Stomach smooth muscle (tissue), 2 donors: ENCODE measurements at regions not wholly inside any gene's neighbourhood (a gene's known extent, or its start where the extent isn't known, plus 50 kb on each side); places are given as distances from the start of the nearest gene placed in this dataset.

Experiments used
- H3K27ac ChIP-seq: one replicate; pipeline ENCODE4 v1.7.0; 2013; ENCODE audit warnings: mild to moderate bottlenecking, low read length, inconsistent platforms
- H3K27me3 ChIP-seq, 2 donors: one replicate each; pipeline ENCODE4 v1.7.0; 2013; ENCODE audit warnings: low read length in 2 of 2; ENCODE audit not compliant: insufficient read depth in 2 of 2, control insufficient read depth in 1 of 2
- H3K36me3 ChIP-seq, 2 donors: one replicate each; pipeline ENCODE4 v1.7.0; 2013; ENCODE audit warnings: low read length in 2 of 2; ENCODE audit not compliant: control insufficient read depth in 2 of 2, insufficient read depth in 2 of 2
- H3K4me1 ChIP-seq: one replicate; pipeline ENCODE4 v1.7.0; 2013; ENCODE audit warnings: low read length; ENCODE audit not compliant: control insufficient read depth, insufficient read depth
- H3K4me3 ChIP-seq, 2 donors: one replicate each; pipeline ENCODE4 v1.7.0; 2013; ENCODE audit warnings: low read length in 2 of 2
- H3K9ac ChIP-seq, 2 donors: one replicate each; pipeline ENCODE4 v1.7.0; 2013; ENCODE audit warnings: low read length in 2 of 2, mild to moderate bottlenecking in 1 of 2
- H3K9me3 ChIP-seq, 2 donors: one replicate each; pipeline ENCODE4 v1.7.0; 2013; ENCODE audit warnings: low read length in 2 of 2; ENCODE audit not compliant: control insufficient read depth in 2 of 2
- donor health status: healthy.
- donor health status: Pancreatic carcinoma.

- H3K27me3 ChIP-seq, result no peaks in the 10 kb centered on the region
- H3K36me3 ChIP-seq, result no peaks in the 10 kb centered on the region
- no peak overlapping the region for H3K9ac ChIP-seq
- no peaks in the 10 kb centered on the region for H3K9me3 ChIP-seq
- H3K4me3 ChIP-seq, result no peak overlapping the region
- no peaks in the 10 kb centered on the region for H3K4me1 ChIP-seq
- no peak overlapping the region for H3K27ac ChIP-seq
These were observed 2275.1 kb downstream of the PCDH7 start for GRCh38 chr4:32994981-32995881.

- Histone ChIP-seq H3K4me3 (no peak overlapping the region), H3K36me3 (no peaks in the 10 kb centered on the region), H3K9me3 (no peaks in the 10 kb centered on the region), H3K27me3 (no peaks in the 10 kb centered on the region), H3K9ac (no peak overlapping the region), H3K4me1 (no peaks in the 10 kb centered on the region), H3K27ac (no peak overlapping the region)
These were observed 2293.1 kb downstream of the PCDH7 start for GRCh38 chr4:33013282-33013681.

- Histone ChIP-seq H3K9me3 (no peaks in the 10 kb centered on the region), H3K27ac (no peak overlapping the region), H3K4me1 (no peaks in the 10 kb centered on the region), H3K27me3 (no peaks in the 10 kb centered on the region), H3K9ac (no peak overlapping the region), H3K36me3 (no peaks in the 10 kb centered on the region), H3K4me3 (no peak overlapping the region)
These were observed 2305.1 kb downstream of the PCDH7 start for GRCh38 chr4:33025236-33025635.

- no peaks in the 10 kb centered on the region for H3K4me1 ChIP-seq
- no peak overlapping the region for H3K9ac ChIP-seq
- H3K27ac ChIP-seq, result no peak overlapping the region
- no peaks in the 10 kb centered on the region for H3K36me3 ChIP-seq
- H3K27me3 ChIP-seq, result no peaks in the 10 kb centered on the region
- no peaks in the 10 kb centered on the region for H3K9me3 ChIP-seq
- no peak overlapping the region for H3K4me3 ChIP-seq
These were observed 2309.8 kb downstream of the PCDH7 start for GRCh38 chr4:33029976-33030375.

GRCh38 chr4:33031328-33031727 is 2311.2 kb downstream of the PCDH7 start:
- Histone ChIP-seq H3K27me3 (no peaks in the 10 kb centered on the region), H3K27ac (no peak overlapping the region), H3K9ac (no peak overlapping the region), H3K4me3 (no peak overlapping the region), H3K9me3 (no peaks in the 10 kb centered on the region), H3K36me3 (no peaks in the 10 kb centered on the region), H3K4me1 (no peaks in the 10 kb centered on the region)

- Histone ChIP-seq H3K9me3 (no peaks in the 10 kb centered on the region), H3K27ac (no peak overlapping the region), H3K9ac (no peak overlapping the region), H3K4me1 (no peaks in the 10 kb centered on the region), H3K27me3 (no peaks in the 10 kb centered on the region), H3K4me3 (no peak overlapping the region), H3K36me3 (no peaks in the 10 kb centered on the region)
These were observed 2317.3 kb downstream of the PCDH7 start for GRCh38 chr4:33037464-33037863.

GRCh38 chr4:33045334-33045733 is 2325.2 kb downstream of the PCDH7 start:
- no peaks in the 10 kb centered on the region for H3K36me3 ChIP-seq
- H3K9ac ChIP-seq, result no peak overlapping the region
- H3K4me1 ChIP-seq, result no peaks in the 10 kb centered on the region
- no peaks in the 10 kb centered on the region for H3K9me3 ChIP-seq
- H3K27ac ChIP-seq, result no peak overlapping the region
- no peak overlapping the region for H3K4me3 ChIP-seq
- no peaks in the 10 kb centered on the region for H3K27me3 ChIP-seq

- Histone ChIP-seq H3K9ac (no peak overlapping the region), H3K4me1 (no peaks in the 10 kb centered on the region), H3K4me3 (no peak overlapping the region), H3K9me3 (no peaks in the 10 kb centered on the region), H3K27me3 (no peaks in the 10 kb centered on the region), H3K27ac (no peak overlapping the region), H3K36me3 (no peaks in the 10 kb centered on the region)
These were observed 2332.1 kb downstream of the PCDH7 start for GRCh38 chr4:33052241-33052640.

- Histone ChIP-seq H3K9me3 (no peaks in the 10 kb centered on the region), H3K36me3 (no peaks in the 10 kb centered on the region), H3K4me3 (no peak overlapping the region), H3K27me3 (no peaks in the 10 kb centered on the region), H3K27ac (no peak overlapping the region), H3K9ac (no peak overlapping the region), H3K4me1 (no peaks in the 10 kb centered on the region)
These were observed 2334.0 kb downstream of the PCDH7 start for GRCh38 chr4:33054161-33054560.

GRCh38 chr4:33054656-33055196 is 2334.6 kb downstream of the PCDH7 start:
- Histone ChIP-seq H3K27me3 (no peaks in the 10 kb centered on the region), H3K36me3 (no peaks in the 10 kb centered on the region), H3K27ac (no peak overlapping the region), H3K9ac (no peak overlapping the region), H3K4me3 (no peak overlapping the region), H3K4me1 (no peaks in the 10 kb centered on the region), H3K9me3 (no peaks in the 10 kb centered on the region)

- no peaks in the 10 kb centered on the region for H3K4me1 ChIP-seq
- H3K36me3 ChIP-seq, result no peaks in the 10 kb centered on the region
- H3K27ac ChIP-seq, result no peak overlapping the region
- no peak overlapping the region for H3K9ac ChIP-seq
- H3K27me3 ChIP-seq, result no peaks in the 10 kb centered on the region
- H3K9me3 ChIP-seq, result no peaks in the 10 kb centered on the region
- no peak overlapping the region for H3K4me3 ChIP-seq
These were observed 2337.6 kb downstream of the PCDH7 start for GRCh38 chr4:33057736-33058135.
